ENCODE measurements at regions not wholly inside any gene's neighbourhood (a gene's known extent, or its start where the extent isn't known, plus 50 kb on each side); places are given as distances from the start of the nearest gene placed in this dataset.

DNA sequence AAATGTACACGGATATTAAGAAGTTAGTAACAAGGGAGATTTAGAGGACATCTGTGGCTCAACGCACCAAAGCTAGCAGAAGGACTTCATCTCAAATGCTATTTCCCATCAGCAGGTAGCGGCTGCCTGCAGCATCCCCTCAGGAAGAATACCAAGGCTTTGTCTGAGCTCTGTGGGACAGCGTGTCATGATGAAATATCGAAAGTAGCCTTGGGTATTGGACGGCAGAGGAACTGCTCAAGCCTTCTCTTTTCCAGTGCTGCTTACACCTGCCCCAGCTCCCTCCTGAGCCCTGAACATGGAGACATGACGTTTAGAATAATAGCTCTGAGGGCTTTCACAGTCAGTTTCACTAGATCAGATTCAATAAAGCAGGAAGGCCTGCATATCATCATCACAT lies 241.6 kb downstream of the SUCLG1 start:
- TF ChIP-seq, protein P1, sequence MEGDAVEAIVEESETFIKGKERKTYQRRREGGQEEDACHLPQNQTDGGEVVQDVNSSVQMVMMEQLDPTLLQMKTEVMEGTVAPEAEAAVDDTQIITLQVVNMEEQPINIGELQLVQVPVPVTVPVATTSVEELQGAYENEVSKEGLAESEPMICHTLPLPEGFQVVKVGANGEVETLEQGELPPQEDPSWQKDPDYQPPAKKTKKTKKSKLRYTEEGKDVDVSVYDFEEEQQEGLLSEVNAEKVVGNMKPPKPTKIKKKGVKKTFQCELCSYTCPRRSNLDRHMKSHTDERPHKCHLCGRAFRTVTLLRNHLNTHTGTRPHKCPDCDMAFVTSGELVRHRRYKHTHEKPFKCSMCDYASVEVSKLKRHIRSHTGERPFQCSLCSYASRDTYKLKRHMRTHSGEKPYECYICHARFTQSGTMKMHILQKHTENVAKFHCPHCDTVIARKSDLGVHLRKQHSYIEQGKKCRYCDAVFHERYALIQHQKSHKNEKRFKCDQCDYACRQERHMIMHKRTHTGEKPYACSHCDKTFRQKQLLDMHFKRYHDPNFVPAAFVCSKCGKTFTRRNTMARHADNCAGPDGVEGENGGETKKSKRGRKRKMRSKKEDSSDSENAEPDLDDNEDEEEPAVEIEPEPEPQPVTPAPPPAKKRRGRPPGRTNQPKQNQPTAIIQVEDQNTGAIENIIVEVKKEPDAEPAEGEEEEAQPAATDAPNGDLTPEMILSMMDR (IDR thresholded peaks at IDR 0.05; ENCODE audit: low read depth, low read length, poor library complexity, severe bottlenecking): no peak
- TF ChIP-seq EZH2phosphoT487 (IDR thresholded peaks at IDR 0.05; ENCODE audit: borderline replicate concordance, low read length): no peak

All from DOHH2 (cell line).